Transverse colon (tissue), 4 donors: ENCODE measurements at regions not wholly inside any gene's neighbourhood (a gene's known extent, or its start where the extent isn't known, plus 50 kb on each side); places are given as distances from the start of the nearest gene placed in this dataset.

Experiments
- DNase-seq: peaks from one replicate; pipeline ENCODE4 v3.0.0-alpha.2; 2019
- H3K27ac ChIP-seq, 4 donors: fragments of 200-600 bp; sonication (generic); 2 replicates each; pipeline ENCODE4 v1.5.1; 2016 to 2018; ENCODE audit warnings: inconsistent platforms in 4 of 4
- H3K27me3 ChIP-seq: fragments of 200-600 bp; sonication (generic); 2 replicates; pipeline ENCODE4 v1.5.1; 2017; ENCODE audit warnings: inconsistent platforms
- H3K36me3 ChIP-seq, 4 donors: fragments of 200-600 bp; sonication (generic); 2 replicates each; pipeline ENCODE4 v1.5.1; 2017 to 2019; ENCODE audit warnings: inconsistent platforms in 4 of 4
- H3K4me1 ChIP-seq, 4 donors: fragments of 200-600 bp; sonication (generic); 2 replicates each; pipeline ENCODE4 v1.5.1; 2017 to 2020; ENCODE audit warnings: inconsistent platforms in 4 of 4
- H3K4me3 ChIP-seq, 4 donors: fragments of 200-600 bp; sonication (generic); 1 replicate in 1 of 4; 2 replicates in 3 of 4; pipeline versions ENCODE4 v1.5.1 to v1.6.1; 2017 to 2019; ENCODE audit warnings: inconsistent platforms in 4 of 4
- H3K9me3 ChIP-seq, 2 donors: fragments of 200-600 bp; sonication (generic); 2 replicates each; pipeline ENCODE4 v1.5.1; 2017 to 2019; ENCODE audit warnings: inconsistent platforms in 2 of 2
- CTCF ChIP-seq, 5 experiments: fragments of 200-600 bp in 3 of 5; fragments of 450-650 bp in 2 of 5; sonication (generic) in 3 of 5; IDR thresholded peaks; 1 replicate in 2 of 5; 2 replicates in 3 of 5; pipeline ENCODE4 v1.5.1; 2016 to 2017; ENCODE audit warnings: antibody characterized with exemption in 5 of 5, inconsistent platforms in 3 of 5, mild to moderate bottlenecking in 2 of 5, moderate library complexity in 1 of 5
- EP300 ChIP-seq: sonication (generic); formaldehyde crosslinking; IDR thresholded peaks from one replicate; pipeline ENCODE4 v1.6.1; 2017; ENCODE audit warnings: antibody characterized with exemption, low read depth
- POLR2A ChIP-seq: fragments of 450-650 bp; IDR thresholded peaks from one replicate; pipeline ENCODE4 v1.6.1; 2016; ENCODE audit warnings: antibody characterized with exemption, mild to moderate bottlenecking, moderate library complexity
- POLR2AphosphoS5 ChIP-seq, 3 donors: sonication (generic); formaldehyde crosslinking; IDR thresholded peaks; one replicate each; pipeline ENCODE4 v1.6.1; 2016; ENCODE audit warnings: antibody characterized with exemption in 3 of 3
- WGBS, 2 donors: methylation state at CpG; one replicate each; pipeline ENCODE4 v1.1.5; 2018; ENCODE audit warnings: low coverage in 1 of 2; 5-methylcytosine and 5-hydroxymethylcytosine counted together
- in situ Hi-C, 4 donors: fragments of 200-750 bp; cut with MboI; loops; one replicate each; pipeline versions ENCODE4 v1.15.0 to v1.15.1; 2017; ENCODE audit warnings: low sequenced_read_pairs in 3 of 4, low pct_ligation_motif_present in 1 of 4, low pct_unique_long_range_greater_than_20kb in 1 of 4
- intact Hi-C: fragments of 100-400 bp; cut with DNase I; formaldehyde crosslinking; loops from one replicate; pipeline ENCODE4 v1.15.1; 2023; ENCODE audit warnings: low total_unique reads

GRCh38 chr3:148535001-148535400 lies 162.7 kb upstream of the AGTR1 start:
- intact Hi-C loops, result no loop called here
- no peak for DNase-seq
- Histone ChIP-seq H3K9me3 (no peaks in the 10 kb centered on the region), H3K27ac (no peak overlapping the region), H3K36me3 (no peaks in the 10 kb centered on the region), H3K27me3 (no peaks in the 10 kb centered on the region), H3K4me3 (no peak overlapping the region), H3K4me1 (peaks cover 0 to 3% (median 0%) of the 10 kb centered on the region in 4 donors)
- TF ChIP-seq CTCF (IDR thresholded peaks at IDR 0.05), result no peak
- TF ChIP-seq POLR2AphosphoS5 (IDR thresholded peaks at IDR 0.05), result no peak
- no peak for TF ChIP-seq EP300
- no peak for TF ChIP-seq POLR2A
- in situ Hi-C loops, result no loop called here
- WGBS, 2 donors, result 66 to 73% methylated on average over 1 of the region's 1 CpG

GRCh38 chr3:148540266-148540665 lies 157.4 kb upstream of the AGTR1 start:
- H3K36me3 ChIP-seq, result no peaks in the 10 kb centered on the region
- no peak overlapping the region for H3K4me3 ChIP-seq
- no peak for DNase-seq
- no peaks in the 10 kb centered on the region for H3K27me3 ChIP-seq
- in situ Hi-C loops (no loop called here), intact Hi-C loops (no loop called here)
- H3K9me3 ChIP-seq, result no peaks in the 10 kb centered on the region
- H3K4me1 ChIP-seq, result no peaks in the 10 kb centered on the region
- 68% methylated on average over 1 of the region's 1 CpG; no CpG with 5 or more reads in 1 of the 2 donors for WGBS, 2 donors
- TF ChIP-seq POLR2A (no peak), POLR2AphosphoS5 (IDR thresholded peaks at IDR 0.05) (no peak), CTCF (IDR thresholded peaks at IDR 0.05) (no peak), EP300 (no peak)
- no peak overlapping the region for H3K27ac ChIP-seq

GRCh38 chr3:148540851-148541250 lies 156.9 kb upstream of the AGTR1 start:
- 93 to 97% methylated on average over 3 of the region's 3 CpGs for WGBS, 2 donors

GRCh38 chr3:148546959-148547358 lies 150.7 kb upstream of the AGTR1 start:
- TF ChIP-seq POLR2A (no peak), POLR2AphosphoS5 (IDR thresholded peaks at IDR 0.05) (no peak), CTCF (IDR thresholded peaks at IDR 0.05) (no peak), EP300 (no peak)
- Histone ChIP-seq H3K4me1 (no peaks in the 10 kb centered on the region), H3K27me3 (no peaks in the 10 kb centered on the region), H3K4me3 (no peak overlapping the region), H3K9me3 (no peaks in the 10 kb centered on the region), H3K36me3 (no peaks in the 10 kb centered on the region), H3K27ac (no peak overlapping the region)
- intact Hi-C loops (no loop called here), in situ Hi-C loops (no loop called here)
- no peak for DNase-seq
- WGBS, 2 donors, result 73 to 97% methylated on average over 1 of the region's 1 CpG

More at GRCh38 chr3:148540851-148541250, 156.9 kb upstream of the AGTR1 start:
- intact Hi-C loops (no loop called here), in situ Hi-C loops (no loop called here)
- Histone ChIP-seq H3K9me3 (no peaks in the 10 kb centered on the region), H3K36me3 (no peaks in the 10 kb centered on the region), H3K27ac (no peak overlapping the region), H3K4me3 (no peak overlapping the region), H3K4me1 (no peaks in the 10 kb centered on the region), H3K27me3 (no peaks in the 10 kb centered on the region)
- TF ChIP-seq CTCF (IDR thresholded peaks at IDR 0.05), result no peak
- TF ChIP-seq EP300, result no peak
- no peak for TF ChIP-seq POLR2AphosphoS5 (IDR thresholded peaks at IDR 0.05)
- TF ChIP-seq POLR2A, result no peak
- no peak for DNase-seq
